IMR-90 (cell line): ENCODE measurements at regions not wholly inside any gene's neighbourhood (a gene's known extent, or its start where the extent isn't known, plus 50 kb on each side); places are given as distances from the start of the nearest gene placed in this dataset.

ENCODE experiments used
- ATAC-seq: fragments of 200-7000 bp; cut with Tn5 transposase; 2 replicates; pipeline ENCODE4 v1.9.1; 2020; ENCODE audit warnings: low read depth, mild to moderate bottlenecking, moderate library complexity
- BruUV-seq: library from RNA; stranded (reverse); fragments of 400-500 nt; replicated peaks from 2 replicates; lab custom pipeline; 2021; lab: Mats Ljungman, UMichigan
- CTCF ChIA-PET: fragments of 300-600 bp; formaldehyde crosslinking; extraction: SDS; loops from one replicate; lab custom pipeline; 2021; ENCODE audit warnings: antibody characterized with exemption; lab: Yijun Ruan, JAX
- POLR2A ChIA-PET: fragments of 300-600 bp; sonication (Branson Sonifier 250); formaldehyde crosslinking; loops from one replicate; lab custom pipeline; 2022; ENCODE audit warnings: antibody characterized with exemption; ENCODE audit not compliant: unreplicated experiment; lab: Charles Lee
- DNase-seq: peaks from one replicate; pipeline ENCODE4 v3.0.0; 2013
- H2AFZ ChIP-seq: replicated peaks from 2 replicates; pipeline ENCODE3; 2013; ENCODE audit warnings: low read length, mild to moderate bottlenecking; ENCODE audit not compliant: poor library complexity
- H2AK5ac ChIP-seq: 2 replicates; pipeline ENCODE4 v1.6.1; 2013; ENCODE audit warnings: low read depth, low read length, inconsistent platforms
- H2AK9ac ChIP-seq: replicated peaks from 2 replicates; pipeline ENCODE3; 2013; ENCODE audit warnings: mild to moderate bottlenecking, low read depth, low read length, moderate library complexity; ENCODE audit not compliant: poor library complexity
- H2BK120ac ChIP-seq: 2 replicates; pipeline ENCODE4 v1.6.1; 2013; ENCODE audit warnings: low read depth, low read length, inconsistent platforms
- H2BK15ac ChIP-seq: 3 replicates; pipeline ENCODE4 v1.6.1; 2013; ENCODE audit warnings: low read depth, low read length, inconsistent platforms
- H2BK20ac ChIP-seq: 2 replicates; pipeline ENCODE4 v1.6.1; 2013; ENCODE audit warnings: low read depth, mild to moderate bottlenecking, inconsistent platforms, low read length, moderate library complexity
- H2BK5ac ChIP-seq: 2 replicates; pipeline ENCODE4 v1.6.1; 2013; ENCODE audit warnings: mild to moderate bottlenecking, low read depth, low read length, inconsistent platforms; ENCODE audit not compliant: poor library complexity, severe bottlenecking
- H3K14ac ChIP-seq: replicated peaks from 2 replicates; pipeline ENCODE4 v1.6.1; 2013; ENCODE audit warnings: low read depth, low read length, inconsistent platforms
- H3K18ac ChIP-seq: 2 replicates; pipeline ENCODE4 v1.6.1; 2013; ENCODE audit warnings: low read depth, low read length, control low read depth
- H3K23ac ChIP-seq: 2 replicates; pipeline ENCODE4 v1.6.1; 2013; ENCODE audit warnings: low read depth, low read length, inconsistent platforms
- H3K27ac ChIP-seq: 2 replicates; pipeline ENCODE4 v1.5.1; 2013; ENCODE audit warnings: mild to moderate bottlenecking, control low read depth, low read length; ENCODE audit not compliant: insufficient read depth
- H3K27me3 ChIP-seq: 2 replicates; pipeline ENCODE4 v1.6.1; 2013; ENCODE audit warnings: low read length; ENCODE audit not compliant: control insufficient read depth, insufficient read depth
- H3K36me3 ChIP-seq: 2 replicates; pipeline ENCODE4 v1.6.1; 2013; ENCODE audit warnings: low read length, mixed read lengths; ENCODE audit not compliant: control insufficient read depth, insufficient read depth
- H3K4ac ChIP-seq: 2 replicates; pipeline ENCODE4 v1.6.1; 2013; ENCODE audit warnings: low read depth, low read length, inconsistent platforms
- H3K4me1 ChIP-seq: 2 replicates; pipeline ENCODE4 v1.6.1; 2013; ENCODE audit warnings: low read length, mixed read lengths; ENCODE audit not compliant: control insufficient read depth, insufficient read depth
- H3K4me2 ChIP-seq: 2 replicates; pipeline ENCODE4 v1.6.1; 2013; ENCODE audit warnings: low read depth, mild to moderate bottlenecking, control low read depth, low read length, moderate library complexity
- H3K4me3 ChIP-seq: 2 replicates; pipeline ENCODE4 v1.5.1; 2013; ENCODE audit warnings: low read depth, mild to moderate bottlenecking, control low read depth, low read length, moderate library complexity; ENCODE audit not compliant: insufficient read depth
- H3K56ac ChIP-seq: 2 replicates; pipeline ENCODE4 v1.6.1; 2013; ENCODE audit warnings: low read length, inconsistent platforms; ENCODE audit not compliant: insufficient read depth; ENCODE audit errors: extremely low read depth
- H3K79me1 ChIP-seq, 2 experiments: 2 replicates each; pipeline ENCODE4 v1.6.1; 2013; ENCODE audit warnings: low read length in 2 of 2, inconsistent platforms in 1 of 2, low read depth in 1 of 2
- H3K9ac ChIP-seq: 2 replicates; pipeline ENCODE4 v1.6.1; 2013; ENCODE audit warnings: low read depth, low read length, control low read depth
- H3K9me1 ChIP-seq: 2 replicates; pipeline ENCODE4 v1.6.1; 2013; ENCODE audit warnings: low read length, inconsistent platforms; ENCODE audit not compliant: insufficient read depth
- H3K9me3 ChIP-seq: 2 replicates; pipeline ENCODE4 v1.6.1; 2013; ENCODE audit warnings: low read length; ENCODE audit not compliant: control insufficient read depth, insufficient read depth
- H4K20me1 ChIP-seq: 2 replicates; pipeline ENCODE4 v1.6.1; 2013; ENCODE audit warnings: low read length, inconsistent platforms; ENCODE audit not compliant: insufficient read depth
- H4K5ac ChIP-seq: 2 replicates; pipeline ENCODE4 v1.6.1; 2013; ENCODE audit warnings: mild to moderate bottlenecking, low read depth, low read length, control low read depth
- H4K8ac ChIP-seq, 2 experiments: 2 replicates each; pipeline ENCODE4 v1.6.1; 2013; ENCODE audit warnings: low read depth in 2 of 2, low read length in 2 of 2, control low read depth in 1 of 2, inconsistent platforms in 1 of 2
- H4K91ac ChIP-seq: 2 replicates; pipeline ENCODE4 v1.6.1; 2013; ENCODE audit warnings: low read depth, low read length, inconsistent platforms; ENCODE audit not compliant: insufficient read depth
- BHLHE40 ChIP-seq: fragments of 150-350 bp; IDR thresholded peaks from 2 replicates; pipeline ENCODE4 v1.6.1; 2016; ENCODE audit warnings: mild to moderate bottlenecking, low read depth, low read length
- CEBPB ChIP-seq: IDR thresholded peaks from 2 replicates; pipeline ENCODE4 v1.6.1; 2012; ENCODE audit warnings: low read depth, low read length, improper control_type of control experiment
- FOS ChIP-seq: fragments of 150-350 bp; IDR thresholded peaks from 2 replicates; pipeline ENCODE4 v1.6.1; 2016; ENCODE audit warnings: low read depth, low read length
- MAFK ChIP-seq: IDR thresholded peaks from 2 replicates; pipeline ENCODE4 v1.6.1; 2012; ENCODE audit warnings: low read depth, low read length, improper control_type of control experiment
- RCOR1 ChIP-seq: IDR thresholded peaks from 2 replicates; pipeline ENCODE4 v1.6.1; 2012; ENCODE audit warnings: mild to moderate bottlenecking, low read length, improper control_type of control experiment; ENCODE audit not compliant: insufficient replicate concordance
- RFX5 ChIP-seq: IDR thresholded peaks from 2 replicates; pipeline ENCODE4 v1.8.0; 2012; ENCODE audit warnings: low read depth, mild to moderate bottlenecking, low read length, moderate library complexity
- WGBS, 2 experiments: methylation state at CpG; one replicate each; pipeline versions ENCODE4 v1.1.5 to v1.1.7; 2013; ENCODE audit warnings: missing lambda C conversion rate in 2 of 2; ENCODE audit not compliant: insufficient read length in 1 of 2; ENCODE audit errors: extremely low coverage in 2 of 2; 5-methylcytosine and 5-hydroxymethylcytosine counted together
- dilution Hi-C: fragments of 300-500 bp; cut with HindIII; formaldehyde crosslinking; loops from one replicate; pipeline ENCODE4 v1.14.3; 2018; ENCODE audit warnings: low sequenced_read_pairs; ENCODE audit not compliant: unreplicated experiment
- in situ Hi-C: fragments of 300-500 bp; cut with MboI; formaldehyde crosslinking; loops from 3 replicates; pipeline ENCODE4 v1.14.3; 2019; ENCODE audit warnings: low sequenced_read_pairs, inconsistent platforms, mixed read lengths
- intact Hi-C: fragments of 100-400 bp; cut with micrococcal nuclease; formaldehyde crosslinking; loops from 2 replicates; pipeline ENCODE4 v1.10.0; 2022

DNA sequence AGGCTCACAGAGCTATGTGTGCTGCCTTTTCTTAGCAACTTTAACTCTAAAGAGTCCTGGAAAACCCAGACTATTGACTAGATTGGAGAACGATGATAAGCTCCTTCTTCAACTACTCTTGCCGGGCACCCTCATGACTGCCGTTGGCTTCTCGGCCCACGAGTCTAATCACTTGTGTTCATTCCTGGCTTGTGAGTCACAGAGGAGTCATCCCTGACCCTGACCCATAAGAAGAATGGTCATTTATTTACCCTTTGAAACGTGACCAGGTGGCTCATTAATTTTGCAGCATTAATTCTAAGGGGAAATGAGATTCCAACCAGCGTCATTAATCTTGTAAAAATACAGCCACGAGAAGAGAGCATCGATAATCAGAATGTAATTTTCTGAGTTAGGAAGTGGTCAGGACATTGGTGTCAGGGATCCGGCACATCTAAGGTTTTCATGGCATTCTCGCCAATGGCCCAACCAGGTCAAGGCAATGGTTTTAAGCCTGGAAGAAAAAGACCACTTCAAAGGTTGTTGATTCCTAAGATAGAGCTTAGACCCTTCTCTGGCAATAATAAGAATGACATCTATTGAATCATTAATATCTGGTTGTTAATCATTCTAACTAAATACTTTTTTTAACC lies 183.6 kb upstream of the RUNX1 start:
- H3K4ac ChIP-seq, result peak overlapping the region; percentile 59
- H3K4me1 ChIP-seq, result peaks cover 11% of the 10 kb centered on the region
- in situ Hi-C loops (no loop called here), dilution Hi-C loops (no loop called here), intact Hi-C loops (no loop called here)
- peak overlapping the region; percentile 21; the same call in 1 of the 2 replicates for H2AK5ac ChIP-seq
- H3K56ac ChIP-seq, result no peak overlapping the region
- peak overlapping the region; percentile 18; the same call in 1 of the 2 replicates for H4K91ac ChIP-seq
- DNase-seq (peak; percentile 92), ATAC-seq (peak; percentile 96)
- no peaks in the 10 kb centered on the region for H3K79me1 ChIP-seq
- BruUV-seq, result no TSS peak
- H3K36me3 ChIP-seq, result no peaks in the 10 kb centered on the region
- H2BK5ac ChIP-seq, result peak overlapping the region; percentile 46
- peak overlapping the region; percentile 20; the same call in 1 of the 2 replicates for H3K23ac ChIP-seq
- peak overlapping the region; percentile 83 for H2BK120ac ChIP-seq
- peaks cover 14% of the 10 kb centered on the region for H3K9me1 ChIP-seq
- TF ChIP-seq FOS (peak; percentile 75), BHLHE40 (peak; percentile 98), RCOR1 (peak; percentile 39), RFX5 (no peak), MAFK (no peak), CEBPB (no peak)
- H3K4me2 ChIP-seq, result peak overlapping the region; percentile 57; the same call in 1 of the 2 replicates
- H4K5ac ChIP-seq, result peak overlapping the region; percentile 80; the same call in 1 of the 2 replicates
- H3K9me3 ChIP-seq, result peaks cover 2% of the 10 kb centered on the region
- H2BK20ac ChIP-seq, result peak overlapping the region; percentile 63
- ChIA-PET CTCF (no interaction called here), POLR2A (no interaction called here)
- peak overlapping the region; percentile 82 for H2BK15ac ChIP-seq
- H2AK9ac ChIP-seq, result no peak overlapping the region
- no peaks in the 10 kb centered on the region for H3K27me3 ChIP-seq
- no peak overlapping the region for H3K9ac ChIP-seq
- no peak overlapping the region for H3K27ac ChIP-seq
- peak overlapping the region; percentile 54 for H3K14ac ChIP-seq
- H4K8ac ChIP-seq, result peak overlapping the region in 1 of 2 experiments; percentile 70; a peak in 3 of 4 replicates
- WGBS, 2 experiments, result 59% methylated on average over 3 of the region's 11 CpGs; no CpG with 5 or more reads in 1 of the 2 experiments
- peak overlapping the region; percentile 89; the same call in 1 of the 2 replicates for H3K18ac ChIP-seq
- H4K20me1 ChIP-seq, result no peaks in the 10 kb centered on the region
- H2AFZ ChIP-seq, result peak overlapping the region; percentile 24
- H3K4me3 ChIP-seq, result no peak overlapping the region
